NCI-H82 (cell line): ENCODE measurements at regions not wholly inside any gene's neighbourhood (a gene's known extent, or its start where the extent isn't known, plus 50 kb on each side); places are given as distances from the start of the nearest gene placed in this dataset.
A peak's percentile ranks its signal among the peaks of the same experiment; 100 is the strongest.
"Not testable (repeated sequence)": the region's sequence is repeated elsewhere in the genome, so short reads cannot be mapped to it uniquely, and the experiment has no call there.

Experiments used
- DNase-seq: peaks from one replicate; lab custom pipeline; 2025; lab: John Stamatoyannopoulos, UW

DNA sequence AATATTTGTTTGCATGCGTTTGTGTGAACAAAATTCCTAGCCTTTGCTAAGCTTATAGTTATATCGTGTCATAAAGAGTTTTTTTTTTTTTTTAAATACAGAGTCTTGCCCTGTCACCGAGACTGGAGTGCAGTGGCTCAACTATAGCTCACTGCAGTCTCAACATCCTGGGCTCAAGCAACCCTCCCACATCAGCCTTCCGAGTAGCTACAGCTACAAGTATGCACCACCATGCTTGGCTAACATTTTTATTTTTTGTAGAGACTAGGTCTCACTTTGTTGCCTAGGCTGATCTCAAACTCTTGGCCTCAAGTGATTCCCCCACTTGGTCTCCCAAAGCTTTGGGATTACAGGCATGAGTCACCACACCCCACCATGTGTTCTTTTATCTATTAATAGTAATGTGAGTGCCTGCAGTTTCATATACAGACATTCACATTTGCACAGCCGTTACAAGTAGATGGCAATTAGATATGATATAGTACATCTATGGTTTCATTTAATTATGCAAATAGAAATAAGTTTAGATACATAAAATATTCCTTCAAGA is 848.6 kb downstream of the PDCD6IP start:
- peak; percentile 42 for DNase-seq

DNA sequence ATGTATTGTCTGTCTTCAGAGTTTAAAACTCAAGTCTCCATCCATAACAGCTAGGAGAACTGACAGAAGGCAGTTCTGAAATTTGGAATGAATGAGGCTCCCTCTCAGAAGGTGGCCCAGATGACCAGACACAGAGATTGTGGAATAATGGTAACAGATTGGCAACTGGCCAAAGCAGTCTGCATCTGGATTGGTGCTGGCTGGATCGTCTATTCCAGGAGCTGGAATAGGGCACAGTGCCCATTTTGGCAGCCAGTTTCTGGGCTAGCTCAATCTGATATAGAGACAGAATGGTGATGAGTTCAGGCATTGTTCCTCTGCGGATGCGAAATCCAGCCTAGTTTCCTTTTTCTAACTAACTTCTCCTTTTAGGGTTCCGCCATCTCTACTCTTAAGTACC is 851.7 kb downstream of the PDCD6IP start:
- no peak for DNase-seq

DNA sequence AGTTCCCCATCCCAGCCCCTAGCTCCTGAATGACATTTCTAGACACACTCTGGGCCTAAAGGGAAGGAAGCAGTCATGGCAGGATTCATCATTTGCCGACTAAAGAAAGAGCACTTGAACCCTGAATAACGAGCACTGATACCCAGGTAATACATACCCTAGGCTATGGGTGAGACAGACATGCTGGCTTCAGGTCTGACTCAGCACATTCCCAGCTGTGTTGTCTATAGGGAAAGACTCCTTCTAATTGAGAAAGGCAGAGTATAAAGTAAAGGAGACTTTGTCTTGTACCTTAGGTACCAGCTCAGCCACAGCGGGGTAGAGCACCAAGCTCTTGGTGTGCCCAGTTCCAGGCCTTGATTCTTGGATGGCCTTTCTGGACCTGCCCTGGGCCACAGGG is 870.5 kb downstream of the PDCD6IP start:
- DNase-seq = no peak

DNA sequence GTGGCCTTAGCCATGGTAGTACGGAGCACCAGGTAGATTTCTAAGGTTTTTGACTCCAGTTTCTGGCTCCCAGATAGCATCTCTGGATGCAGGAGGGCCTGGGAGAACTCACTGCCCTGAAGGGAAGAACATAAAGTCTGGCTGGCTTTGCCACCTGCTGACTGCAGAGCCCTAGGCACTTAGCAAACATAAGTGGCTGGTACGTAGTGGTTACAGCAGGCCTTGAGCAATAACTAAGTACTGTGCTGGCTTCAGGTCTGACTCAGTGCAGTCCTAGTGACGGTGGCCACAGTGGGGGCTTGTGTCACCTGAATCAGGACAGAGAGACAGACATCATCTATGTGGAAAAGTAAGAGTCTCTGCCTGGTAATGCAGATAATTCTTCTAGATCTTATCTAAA is 871.1 kb downstream of the PDCD6IP start:
- DNase-seq = no peak

DNA sequence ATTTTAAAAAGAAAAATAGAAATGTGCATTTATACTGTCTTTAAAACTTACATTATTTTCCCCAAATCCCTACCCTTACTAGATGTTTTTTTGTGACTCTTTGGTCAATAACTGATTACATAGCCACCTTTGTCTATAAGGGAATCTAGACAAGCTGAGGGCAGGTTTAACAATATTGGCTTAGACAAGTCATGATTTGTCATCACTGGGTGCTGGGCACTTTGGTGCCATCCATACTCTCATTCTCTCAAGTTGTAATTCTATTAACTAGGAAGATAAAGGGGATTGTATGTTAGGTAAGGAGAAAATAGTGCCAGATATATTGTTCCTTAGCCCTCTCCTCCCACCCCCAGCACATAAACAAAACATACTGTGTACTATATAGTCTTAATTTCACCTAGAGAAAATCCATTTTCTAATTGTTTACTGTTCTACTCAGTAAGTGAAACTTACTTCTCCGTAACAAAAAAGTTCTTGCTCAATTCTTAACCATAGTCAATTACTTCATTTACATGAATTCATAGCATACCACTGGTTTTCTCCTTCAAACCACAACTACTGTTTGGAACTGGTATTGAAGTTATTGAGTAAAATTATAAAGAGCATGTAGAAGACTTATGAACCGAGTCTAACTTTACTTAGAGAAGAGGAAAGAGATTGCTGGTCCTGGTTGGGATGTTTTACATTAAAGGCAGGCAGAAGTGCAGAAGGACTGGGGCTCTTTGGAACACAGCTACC is 877.1 kb downstream of the PDCD6IP start:
- no peak for DNase-seq

DNA sequence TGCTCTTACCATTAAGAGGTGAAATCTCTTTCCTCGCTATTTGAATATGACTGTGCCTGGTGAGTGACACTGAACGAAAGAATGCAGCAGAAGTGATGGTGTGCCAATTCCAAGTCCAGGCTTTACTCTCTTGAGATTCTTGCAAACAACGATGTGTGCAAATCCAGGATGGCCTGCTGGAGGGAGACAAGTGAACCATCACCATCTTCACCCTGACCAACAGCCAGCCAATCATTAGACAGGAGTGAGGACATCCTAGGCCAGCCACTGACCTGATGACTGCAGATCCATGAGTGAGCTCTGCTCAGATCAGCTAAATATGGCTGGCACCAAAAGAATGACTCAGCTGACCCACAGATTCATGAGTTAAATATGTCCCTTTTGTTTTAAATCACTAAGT is 878.0 kb downstream of the PDCD6IP start:
- no peak for DNase-seq

DNA sequence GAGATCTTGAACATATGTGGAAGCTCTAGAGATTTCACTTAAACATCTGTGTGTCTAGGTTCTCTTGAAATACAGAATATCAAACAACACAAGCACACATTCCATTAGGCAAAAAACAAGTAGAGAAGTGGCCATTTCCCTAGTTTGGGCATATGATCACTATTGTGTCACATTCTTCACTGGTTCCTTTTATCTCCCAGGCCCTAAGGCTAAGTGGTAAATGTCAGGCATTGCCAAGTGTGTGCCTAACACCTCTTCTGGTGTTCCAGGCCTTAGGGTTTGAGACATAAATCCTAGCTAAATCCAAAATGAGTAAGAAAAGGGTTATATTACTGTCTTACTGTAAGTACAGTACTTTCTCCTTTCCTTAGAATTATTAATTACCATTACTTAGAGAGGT is 880.1 kb downstream of the PDCD6IP start:
- DNase-seq = no peak

DNA sequence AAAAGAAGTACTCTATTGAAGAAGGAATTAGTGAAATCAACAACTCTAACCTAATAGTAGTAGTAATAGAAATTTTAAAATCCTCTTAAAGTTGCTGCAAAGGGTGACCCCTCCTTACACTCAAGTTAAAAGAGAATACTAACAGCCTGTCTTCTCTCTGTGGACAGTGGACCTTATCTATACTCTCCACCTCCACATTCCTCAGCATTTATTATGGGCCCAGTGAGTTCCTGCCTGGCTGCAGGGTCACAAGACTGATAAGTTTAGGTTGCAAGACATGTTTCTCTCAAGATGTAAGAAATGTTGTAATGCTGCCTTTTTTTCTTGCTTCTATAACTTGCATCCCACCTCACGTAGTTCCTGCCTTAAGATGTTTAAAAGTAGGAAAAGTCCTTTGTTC is 880.6 kb downstream of the PDCD6IP start:
- DNase-seq = not testable (repeated sequence)

DNA sequence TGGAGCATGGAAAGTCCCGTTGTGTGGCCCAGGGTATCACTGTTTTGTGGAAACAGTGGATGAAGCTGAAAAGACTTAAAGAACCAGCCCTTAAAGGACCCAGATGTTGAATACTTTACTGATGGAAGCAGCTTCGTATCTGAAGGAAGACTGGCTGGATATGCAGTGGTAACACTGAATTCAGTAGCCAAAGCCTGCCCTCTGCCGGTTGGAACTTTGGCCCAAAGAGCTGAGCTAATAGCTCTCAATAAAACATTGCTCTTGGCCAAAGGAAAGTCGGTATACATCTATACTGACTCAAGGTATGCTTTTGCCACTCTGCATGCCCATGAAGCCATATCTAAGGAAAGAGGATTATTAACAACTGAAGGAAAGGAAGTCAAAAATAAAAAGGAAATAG is 885.4 kb downstream of the PDCD6IP start:
- DNase-seq = peak; percentile 81

DNA sequence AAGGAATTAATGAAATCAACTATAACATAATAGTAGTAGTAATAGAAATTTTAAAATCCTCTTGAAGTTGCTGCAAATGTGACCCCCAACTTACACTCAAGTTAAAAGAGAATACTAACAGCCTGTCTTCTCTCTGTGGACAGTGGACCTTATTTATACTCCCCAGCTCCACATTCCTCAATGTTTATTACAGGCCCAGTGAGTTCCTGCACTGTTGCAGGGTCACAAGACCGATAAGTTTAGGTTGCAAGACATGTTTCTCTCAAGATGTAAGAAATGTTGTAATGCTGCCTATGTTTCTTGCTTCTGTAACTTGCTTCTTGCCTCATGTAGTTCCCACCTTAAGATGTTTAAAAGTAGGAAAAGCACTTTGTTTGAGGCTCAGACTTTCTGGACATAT is 888.1 kb downstream of the PDCD6IP start:
- DNase-seq = no peak

DNA sequence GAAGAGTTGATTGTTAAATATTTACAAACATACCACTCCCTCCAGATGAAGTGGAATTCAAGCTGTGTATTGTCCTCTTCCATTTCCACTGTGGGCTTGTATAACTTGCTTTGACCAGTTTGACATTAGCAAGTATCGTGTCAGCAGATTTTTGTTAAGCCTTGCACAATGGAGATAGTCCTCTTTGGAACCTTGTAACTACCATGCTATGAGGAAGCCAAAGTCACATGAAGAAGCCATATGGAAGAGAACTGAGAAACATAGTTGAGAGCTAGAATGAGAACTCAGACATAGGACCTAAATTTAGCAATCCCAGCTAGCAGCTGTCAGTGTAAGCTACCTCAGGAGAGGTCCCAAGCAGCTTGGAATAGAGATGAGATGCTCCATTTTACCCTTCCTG is 889.2 kb downstream of the PDCD6IP start:
- no peak for DNase-seq

DNA sequence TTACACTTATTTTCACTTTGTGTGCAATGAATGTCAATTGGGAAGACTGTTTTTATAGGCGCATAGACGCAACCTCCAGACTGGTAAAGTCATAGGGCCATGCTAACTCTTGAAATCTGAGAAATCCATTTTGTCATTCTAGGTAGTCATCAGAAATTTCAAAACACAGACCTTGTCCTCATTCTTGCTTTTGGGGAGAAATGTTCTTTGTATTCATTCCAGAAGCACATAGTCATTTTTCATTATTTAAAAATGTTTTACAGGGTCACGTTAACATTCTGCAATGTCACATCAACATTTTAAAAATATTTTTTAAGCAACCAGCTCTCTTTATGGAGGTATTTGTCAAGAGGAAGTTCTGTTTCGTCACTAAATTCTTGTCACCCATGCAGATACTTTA is 898.4 kb downstream of the PDCD6IP start:
- no peak for DNase-seq

DNA sequence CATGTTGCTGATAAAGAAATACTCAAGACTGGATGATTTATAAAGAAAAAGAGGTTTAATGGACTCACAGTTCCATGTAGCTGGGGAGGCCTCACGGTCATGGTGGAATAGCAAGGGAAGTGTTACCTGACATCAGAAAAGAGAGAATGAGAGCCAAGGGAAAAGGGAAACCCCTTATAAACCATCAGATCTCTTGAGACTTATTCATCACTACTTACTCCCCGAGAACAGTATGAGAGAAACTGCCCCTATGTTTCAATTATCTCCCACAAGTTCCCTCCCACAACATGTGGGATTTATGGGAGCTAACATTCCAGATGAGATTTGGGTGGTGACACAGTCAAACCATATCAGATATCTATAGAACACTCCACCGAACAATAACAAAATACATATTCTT is 904.6 kb downstream of the PDCD6IP start:
- DNase-seq = peak; percentile 2

DNA sequence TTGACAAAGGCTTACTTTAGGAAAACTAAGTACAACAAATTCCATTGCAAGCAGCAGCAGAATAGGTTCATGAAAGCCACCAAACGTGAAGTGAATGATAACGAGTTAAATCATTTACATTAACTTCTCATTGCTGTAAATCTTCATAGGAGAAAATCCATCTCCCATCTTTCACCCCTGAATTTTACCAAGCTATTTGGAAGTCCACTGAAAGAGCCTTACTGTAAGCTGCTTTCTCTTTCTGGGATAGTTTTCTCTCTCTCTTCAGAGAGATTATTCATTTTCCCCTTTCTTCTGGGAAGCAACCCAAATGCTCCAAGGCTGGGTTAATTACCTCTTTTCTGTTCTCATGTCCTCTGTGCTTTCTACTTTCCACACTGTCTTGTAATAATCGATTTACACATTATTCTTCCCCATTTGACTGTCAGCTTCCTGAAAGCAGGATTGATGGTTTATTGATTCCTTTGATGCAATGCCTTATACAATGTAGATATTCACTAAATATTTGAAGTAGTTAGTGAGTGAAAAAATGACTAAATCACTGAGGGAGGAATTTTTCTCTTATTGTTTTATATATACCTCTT is 914.3 kb upstream of the ARPP21 start:
- DNase-seq = no peak

DNA sequence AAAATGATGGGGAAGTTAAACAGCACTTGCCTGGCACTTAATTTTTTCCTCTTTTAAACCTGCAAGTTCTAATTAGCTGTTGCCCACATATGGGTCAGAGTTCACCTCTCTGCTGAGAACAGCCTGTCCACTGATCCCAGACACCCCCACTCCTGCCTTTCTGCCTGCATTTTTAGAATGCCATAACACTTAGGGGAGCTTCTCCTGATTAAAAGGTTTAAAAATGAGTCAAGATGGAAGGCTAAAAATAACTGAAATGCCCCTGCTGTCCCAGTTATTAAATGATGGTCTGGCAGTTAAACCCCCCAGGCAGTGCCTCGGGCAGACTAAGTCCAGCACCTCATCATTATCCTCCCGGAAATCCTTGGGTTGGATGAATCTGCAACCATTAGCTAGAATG is 913.6 kb upstream of the ARPP21 start:
- no peak for DNase-seq

DNA sequence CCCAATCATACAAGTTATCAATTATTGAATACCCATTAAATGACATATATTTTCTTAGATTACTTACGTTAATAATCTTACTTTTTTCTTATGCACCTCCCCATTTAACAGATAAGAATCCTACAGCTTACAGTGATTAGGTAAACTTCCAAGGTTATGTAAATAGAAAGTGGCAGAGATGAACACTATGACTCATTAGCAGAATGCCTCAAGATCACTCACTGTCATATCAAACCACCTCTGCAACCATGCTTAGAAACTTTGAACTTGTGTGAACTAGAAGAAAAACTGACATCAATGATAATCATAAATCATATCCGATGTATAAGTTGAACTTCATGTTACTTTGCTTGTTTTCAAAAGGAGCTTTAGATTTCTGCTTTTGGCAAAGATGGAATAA is 911.6 kb upstream of the ARPP21 start:
- DNase-seq = no peak

DNA sequence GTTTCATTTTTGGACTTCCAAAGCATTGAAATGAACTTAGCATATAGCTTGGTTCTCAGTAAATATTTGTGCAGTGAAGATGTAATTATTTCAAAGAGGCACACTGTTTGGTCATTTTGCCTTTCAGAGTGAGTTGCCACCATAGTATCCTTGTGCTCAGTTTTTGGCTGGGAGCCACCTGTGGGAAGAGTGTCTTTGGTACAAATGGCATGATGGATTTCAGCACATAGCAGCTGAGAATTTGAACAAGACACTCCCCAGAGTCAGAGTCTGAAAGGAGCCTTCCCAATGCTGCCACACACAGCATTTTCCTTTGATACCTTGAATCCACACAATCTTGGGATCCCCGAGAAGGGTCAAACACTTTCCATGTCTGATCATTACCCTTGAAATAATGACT is 897.2 kb upstream of the ARPP21 start:
- no peak for DNase-seq

DNA sequence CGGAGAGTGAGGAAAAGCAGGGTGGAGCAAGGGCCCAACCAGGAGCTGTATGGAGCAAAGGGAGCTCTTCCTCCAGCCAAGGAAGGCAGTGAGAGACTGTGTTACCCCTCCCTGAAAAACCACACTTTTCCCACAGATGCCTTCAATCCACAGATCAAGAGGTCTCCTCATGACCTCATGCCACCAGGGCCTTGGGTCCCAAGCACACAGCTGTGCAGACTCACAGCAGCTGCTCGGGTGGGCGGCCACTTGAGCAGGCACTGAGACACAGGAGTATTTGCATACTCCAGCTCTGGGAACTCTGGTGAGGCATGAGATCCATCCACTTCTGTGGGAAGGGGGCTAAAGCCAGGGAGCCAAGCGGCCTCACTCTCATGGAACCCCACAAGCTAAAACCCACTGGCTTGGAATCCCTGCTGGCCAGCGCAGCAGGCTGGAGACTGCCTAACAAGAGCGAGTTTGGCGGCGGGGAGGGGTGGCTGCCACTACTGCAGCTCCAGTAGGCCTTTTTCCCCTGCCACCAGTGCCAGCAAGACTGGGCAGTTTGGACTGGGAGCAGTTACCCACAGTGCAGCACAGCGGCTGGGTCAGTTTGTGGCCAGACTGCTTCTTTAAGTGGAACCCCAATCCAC is 880.6 kb upstream of the ARPP21 start:
- DNase-seq = no peak

DNA sequence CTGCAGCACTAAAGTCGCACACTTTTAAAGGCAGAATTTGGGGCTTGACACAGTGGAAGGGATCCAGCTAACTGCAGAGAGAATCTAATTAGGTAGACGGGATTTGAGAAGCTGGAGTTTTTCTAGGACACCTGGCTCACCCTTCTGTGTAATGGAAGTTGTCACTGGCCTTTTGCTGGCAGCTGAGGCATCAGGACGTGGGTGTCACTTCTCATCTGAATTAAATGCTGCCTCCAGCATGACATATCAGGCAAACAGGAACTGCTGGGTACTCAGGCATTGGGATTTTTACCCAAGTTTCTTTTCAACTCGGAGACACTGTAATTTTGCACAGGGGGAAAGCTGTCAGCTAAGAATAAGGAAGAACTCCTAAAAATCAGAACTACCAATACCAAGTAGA is 861.9 kb upstream of the ARPP21 start:
- no peak for DNase-seq

DNA sequence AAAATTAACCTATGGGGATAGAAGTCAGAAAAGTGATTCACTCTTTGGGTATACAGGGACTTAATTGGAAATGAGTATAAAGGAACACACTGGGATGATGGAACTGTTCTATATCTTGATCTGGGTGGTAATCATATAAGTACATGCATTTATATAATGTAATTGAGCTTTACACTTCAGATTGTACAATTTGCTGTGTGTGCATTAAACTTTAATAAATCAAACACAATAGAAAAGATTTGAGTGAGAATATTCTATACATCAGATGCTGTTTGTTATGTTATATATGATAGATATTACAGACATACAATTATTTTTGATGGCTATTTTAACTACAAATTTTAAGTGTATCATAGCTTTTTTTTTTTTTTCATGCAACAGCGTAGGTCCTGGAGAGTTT is 860.2 kb upstream of the ARPP21 start:
- DNase-seq = no peak

DNA sequence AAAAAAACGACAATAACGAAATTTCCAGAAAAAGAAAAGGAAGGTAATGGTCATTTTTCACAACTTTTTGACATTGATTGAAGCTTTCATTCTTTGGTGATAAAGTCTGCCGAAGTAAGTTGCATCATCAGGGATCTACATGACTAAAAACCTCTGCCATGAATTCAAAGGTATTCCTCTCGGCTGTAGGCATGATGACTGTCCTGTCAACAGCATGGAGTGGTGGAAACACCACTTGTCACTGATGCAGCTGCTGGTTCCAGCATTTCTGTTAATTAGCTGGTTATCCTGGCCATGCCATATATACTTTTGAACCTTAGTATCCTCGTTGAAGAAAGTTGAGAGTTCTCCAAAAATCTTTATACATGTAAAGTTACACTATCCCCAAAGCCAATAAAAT is 859.0 kb upstream of the ARPP21 start:
- DNase-seq = no peak

DNA sequence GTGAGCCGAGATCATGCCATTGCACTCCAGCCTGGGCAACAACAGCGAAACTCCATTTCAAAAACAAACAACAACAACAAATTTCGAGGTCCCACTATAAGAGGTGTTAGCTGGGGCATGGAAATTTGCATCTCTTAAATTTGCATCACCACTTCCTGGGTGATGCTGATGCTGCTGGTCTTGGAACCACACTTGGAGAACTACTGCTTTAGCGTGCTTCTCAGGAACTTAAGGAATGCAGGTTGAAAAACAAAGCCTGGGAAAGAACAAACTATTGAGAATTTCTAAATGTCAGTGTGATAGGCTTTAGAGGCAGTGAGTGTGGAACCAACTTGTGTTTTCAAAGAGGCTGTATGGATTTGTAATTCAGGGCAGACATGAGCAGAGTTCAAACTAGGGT is 858.4 kb upstream of the ARPP21 start:
- DNase-seq = no peak

DNA sequence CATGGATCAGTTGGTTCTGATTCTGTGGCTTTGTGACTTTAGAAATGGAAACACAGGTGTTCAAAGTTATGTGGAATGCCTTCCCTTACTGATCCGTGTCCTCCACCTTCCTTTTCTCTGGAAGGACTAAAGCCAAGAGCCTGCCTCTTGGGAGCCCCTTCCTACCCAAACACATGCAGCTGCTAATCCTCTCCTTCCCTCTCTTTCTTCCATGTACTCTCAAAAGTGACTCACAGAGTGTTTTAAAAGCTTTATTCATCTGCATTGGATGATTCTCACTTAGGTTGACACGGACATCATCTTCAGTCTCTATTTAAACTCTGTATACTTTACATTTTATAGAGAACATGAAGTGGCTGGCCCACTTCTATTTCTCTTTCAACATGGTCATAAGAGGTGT is 856.5 kb upstream of the ARPP21 start:
- DNase-seq = no peak
